OCI-LY3 (cell line): ENCODE measurements at regions not wholly inside any gene's neighbourhood (a gene's known extent, or its start where the extent isn't known, plus 50 kb on each side); places are given as distances from the start of the nearest gene placed in this dataset.

Source experiments
- CTCF ChIP-seq: fragments of 200-600, 300-600 bp; sonication (generic); IDR thresholded peaks from 2 replicates; pipeline ENCODE4 v1.5.1; 2014; ENCODE audit warnings: antibody characterized with exemption, low read length, low read depth
- EZH2phosphoT487 ChIP-seq: fragments of 200-600 bp; shearing (Covaris generic); IDR thresholded peaks from 2 replicates; pipeline ENCODE4 v1.6.1; 2018; ENCODE audit warnings: antibody characterized with exemption, mixed run types, low read depth

DNA sequence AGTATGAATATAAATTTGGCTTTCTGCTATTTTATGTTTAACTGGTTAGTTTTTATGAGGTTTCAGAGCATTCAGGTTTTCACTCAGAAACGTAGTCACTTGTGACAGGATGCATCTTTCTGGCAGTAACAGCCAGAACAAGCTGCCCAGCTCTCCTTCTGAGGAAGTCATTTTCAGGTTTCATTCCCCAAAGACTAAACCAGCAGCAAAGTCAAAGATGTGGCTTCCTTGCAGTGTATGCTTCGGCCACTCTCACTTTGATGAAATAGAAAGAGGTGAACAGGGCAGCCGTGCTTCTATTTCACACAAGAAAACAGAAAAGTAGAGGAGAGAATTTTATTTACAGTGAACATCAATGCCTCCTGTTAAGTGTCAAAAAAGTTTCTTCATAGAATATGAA is 469.1 kb downstream of the BTBD3 start:
- no peak for TF ChIP-seq CTCF
- no peak for TF ChIP-seq EZH2phosphoT487
